Activated CD8-positive, alpha-beta memory T cell treated with anti-CD3 and anti-CD28 coated beads for 24 hours (primary cell): ENCODE measurements at regions not wholly inside any gene's neighbourhood (a gene's known extent, or its start where the extent isn't known, plus 50 kb on each side); places are given as distances from the start of the nearest gene placed in this dataset.

ENCODE experiments used
- DNase-seq: peaks from one replicate; pipeline ENCODE4 v3.0.0-alpha.2; 2020

DNA sequence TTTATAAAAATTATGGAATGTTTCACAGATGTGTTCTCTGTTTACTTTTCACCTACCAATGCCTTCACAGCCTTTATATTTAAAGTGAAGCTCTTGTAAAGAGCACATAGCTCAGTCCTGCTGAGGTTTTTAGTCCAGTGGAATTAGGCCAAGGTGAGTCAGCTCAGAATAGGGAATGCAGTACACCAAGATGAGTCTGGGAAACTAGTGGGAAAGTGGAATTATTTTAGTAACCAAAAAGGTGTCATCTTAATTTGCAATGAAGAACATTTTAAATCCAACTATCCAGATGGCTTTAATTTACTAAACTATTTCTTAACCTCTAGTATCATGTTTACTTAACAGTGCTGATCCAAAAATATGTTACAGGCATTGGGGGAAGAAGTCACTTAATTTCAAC, 236.3 kb upstream of the CTBP2 start:
- no peak for DNase-seq

DNA sequence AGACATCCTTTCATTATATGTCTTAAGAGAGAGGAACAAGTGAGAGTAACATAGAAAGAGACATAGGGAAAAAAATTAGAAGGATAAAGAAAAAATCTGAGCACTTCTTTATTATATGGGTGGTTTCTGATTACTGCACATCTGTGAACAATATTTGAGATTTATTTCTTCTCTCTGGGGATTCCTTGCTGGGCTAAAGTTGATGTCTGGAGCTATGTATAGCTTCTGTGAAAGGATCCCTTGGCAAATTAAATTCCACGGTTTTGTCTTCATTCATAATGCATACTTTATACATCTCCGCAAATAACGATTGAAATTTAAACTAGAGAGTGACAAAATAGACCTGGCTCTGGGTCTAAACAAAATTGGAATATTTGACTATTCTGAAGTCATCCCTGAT, 232.2 kb upstream of the CTBP2 start:
- no peak for DNase-seq

DNA sequence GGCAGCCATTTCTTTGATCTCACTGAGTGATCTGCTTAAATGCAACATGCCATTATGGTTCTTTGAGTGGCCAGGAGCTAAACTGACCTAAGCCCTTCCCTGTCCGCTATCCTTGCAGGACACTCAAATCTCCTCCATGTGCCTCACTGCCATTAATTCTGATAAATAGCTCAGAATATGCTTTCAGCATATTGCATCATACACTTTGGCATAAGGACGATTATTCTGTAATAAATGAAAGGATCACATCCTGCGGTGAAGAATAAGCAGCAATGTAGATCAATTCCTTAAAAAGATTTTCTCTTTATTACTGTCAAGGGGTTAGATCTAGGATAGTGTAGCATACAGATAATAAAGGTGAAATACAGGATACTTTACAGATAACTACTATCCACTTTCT, 231.8 kb upstream of the CTBP2 start:
- DNase-seq = no peak

DNA sequence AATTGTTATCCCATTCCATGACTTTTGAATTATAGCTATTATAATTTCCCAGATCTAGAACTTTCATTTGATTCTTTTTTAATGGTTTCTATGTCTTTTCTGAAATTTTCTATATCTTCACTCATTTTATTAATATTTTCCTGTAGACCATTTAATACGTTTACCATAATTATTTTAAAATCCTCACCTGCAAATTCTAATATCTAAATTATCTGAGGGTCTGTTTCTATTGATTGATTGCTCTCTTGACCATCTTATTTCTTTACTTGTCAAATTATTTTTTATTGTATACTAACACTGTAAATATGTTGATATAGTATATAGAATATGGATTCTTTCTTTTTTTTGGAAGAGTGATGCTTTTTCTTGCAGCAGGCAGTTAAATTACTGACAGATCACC, 229.3 kb upstream of the CTBP2 start:
- DNase-seq = no peak

- no peak for DNase-seq
These were observed 219.2 kb upstream of the CTBP2 start for GRCh38 chr10:125379592-125379991.

DNA sequence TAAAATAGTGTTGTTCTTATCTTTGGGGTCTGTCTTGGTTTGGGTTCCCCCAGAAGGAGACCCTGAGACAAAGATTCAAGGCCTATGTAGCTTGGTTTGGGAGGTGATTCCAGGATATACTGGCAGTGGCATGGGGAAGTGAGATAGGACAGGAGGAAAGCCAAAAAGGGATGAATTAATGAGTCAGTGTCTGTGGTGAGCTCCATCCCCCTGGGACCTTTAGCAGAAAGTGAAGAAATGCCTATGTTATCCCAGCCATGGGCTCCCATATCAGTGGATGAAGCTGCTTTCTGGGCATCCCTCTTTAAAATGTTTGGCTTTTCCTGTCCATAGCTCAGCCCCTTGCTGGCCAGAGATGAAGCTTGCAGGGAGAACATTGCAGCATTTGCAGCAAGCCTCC, 217.0 kb upstream of the CTBP2 start:
- no peak for DNase-seq

- no peak for DNase-seq
These were observed 214.8 kb upstream of the CTBP2 start for GRCh38 chr10:125375210-125375609.

DNA sequence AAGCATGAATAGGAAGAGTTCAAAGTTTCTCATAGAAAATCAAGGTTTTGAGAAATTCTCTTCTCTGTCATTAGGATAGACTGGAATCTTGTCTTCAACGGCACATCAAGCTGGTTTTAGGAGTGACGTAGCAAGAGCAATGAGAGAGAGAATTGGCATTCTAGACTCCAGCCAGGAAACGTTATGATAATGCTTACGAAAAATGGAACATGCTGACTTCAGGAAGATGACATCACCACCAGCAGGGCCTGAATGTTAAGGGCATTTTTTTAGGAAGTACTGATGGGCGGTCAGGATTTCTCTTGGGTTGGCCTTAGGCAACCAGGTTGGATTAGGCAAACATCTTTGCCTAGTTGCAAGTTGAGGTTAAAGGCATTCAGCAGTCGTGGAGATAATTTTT, 213.2 kb upstream of the CTBP2 start:
- no peak for DNase-seq

DNA sequence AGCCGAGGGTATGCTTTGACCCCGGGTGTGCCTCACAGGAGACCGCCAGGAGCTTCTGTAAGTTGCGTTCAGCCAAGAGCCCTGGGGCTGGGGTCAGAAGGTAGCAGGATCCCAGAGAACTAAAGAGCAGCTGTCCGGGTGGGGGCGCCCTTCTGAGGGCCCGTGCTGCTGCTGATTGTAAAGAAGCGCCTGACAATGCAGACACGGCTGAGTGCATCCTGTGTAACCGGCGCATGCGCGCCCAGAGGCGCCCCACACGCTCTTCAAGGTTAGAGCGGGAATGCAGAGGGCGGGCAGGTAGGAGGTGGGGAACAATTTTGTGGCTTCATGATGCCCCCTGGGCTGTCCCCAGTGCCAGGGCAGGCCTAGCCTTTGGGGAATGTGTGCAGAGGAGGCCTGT, 210.2 kb upstream of the CTBP2 start:
- DNase-seq = no peak

DNA sequence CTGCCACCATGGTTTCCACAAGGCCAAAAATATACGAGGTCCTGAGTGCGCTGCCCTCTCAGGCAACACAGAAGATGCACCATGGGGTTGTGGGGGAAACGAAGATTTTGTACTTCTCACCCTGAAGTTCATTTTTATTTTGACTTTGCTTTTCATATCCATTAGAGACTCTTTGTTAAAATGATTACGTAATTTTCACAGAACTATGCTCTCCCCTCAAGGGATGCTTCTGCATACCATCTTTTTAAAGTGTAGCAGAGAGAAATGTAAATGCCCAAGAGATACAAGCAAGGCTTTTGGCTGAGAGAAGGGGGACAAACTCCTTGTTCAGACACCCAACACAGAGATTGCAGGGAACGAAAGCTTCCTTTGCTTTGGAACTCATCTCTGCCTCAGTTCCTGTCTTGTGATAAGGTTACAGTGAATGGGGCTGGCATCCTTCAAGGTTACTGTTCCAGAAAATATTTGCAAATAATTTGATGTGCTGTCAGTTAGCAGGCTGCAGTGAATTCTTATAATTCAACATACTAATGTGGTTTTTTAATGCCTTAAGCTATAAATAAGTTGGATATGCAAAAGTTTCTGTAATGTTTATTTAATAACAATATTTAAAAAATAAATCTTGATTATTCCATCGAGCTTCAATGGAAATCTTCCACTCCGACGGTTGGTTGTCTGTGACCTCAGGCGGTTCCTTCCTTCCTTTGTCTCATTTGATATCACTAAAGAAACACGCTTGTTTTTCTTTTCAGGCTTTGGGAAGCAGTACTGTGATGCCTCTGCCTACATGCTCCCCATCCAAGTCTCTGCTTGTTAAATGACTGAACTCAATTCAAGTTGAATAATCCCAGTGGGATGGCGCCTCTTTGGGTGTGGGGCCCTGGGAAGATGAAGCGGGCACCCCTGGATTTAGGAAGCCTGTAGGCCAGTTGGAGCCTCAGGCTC, 209.3 kb upstream of the CTBP2 start:
- no peak for DNase-seq

DNA sequence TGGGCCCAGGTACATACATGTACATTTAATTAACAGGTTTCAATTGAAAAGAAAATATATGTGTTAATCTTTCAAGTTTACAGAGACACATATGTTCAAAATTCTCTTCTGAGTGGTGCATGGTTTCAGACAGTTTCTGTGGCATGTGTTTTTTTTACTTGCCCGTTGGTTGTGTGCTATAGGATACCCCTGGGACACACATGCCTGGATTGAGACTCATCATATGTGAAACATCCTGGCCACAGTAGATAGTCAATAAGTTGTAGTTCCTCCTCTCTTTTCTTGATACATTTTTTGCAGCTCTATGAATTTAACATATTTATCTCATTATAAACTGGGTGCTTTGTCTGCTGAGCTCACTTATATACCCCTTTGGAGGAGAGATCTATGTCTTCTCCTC, 207.8 kb upstream of the CTBP2 start:
- no peak for DNase-seq

DNA sequence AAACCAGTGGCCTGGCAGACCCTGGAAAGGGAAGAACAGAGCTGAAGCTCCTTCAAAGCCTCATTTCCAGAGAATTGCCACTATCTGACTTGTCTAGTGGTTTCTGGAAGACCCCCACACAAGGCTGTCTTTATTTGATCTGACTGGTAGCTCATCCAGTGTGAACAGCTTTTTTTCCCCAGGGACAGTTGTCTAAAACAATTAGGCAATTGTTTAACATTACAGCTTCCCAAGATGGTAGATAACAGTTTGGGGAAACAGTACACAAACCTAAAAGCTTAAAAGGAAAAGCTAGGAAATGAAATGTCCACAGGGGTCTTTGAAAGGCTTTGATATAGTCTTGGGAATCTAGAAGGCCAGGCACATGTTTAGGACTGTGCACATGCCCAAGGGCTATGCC, 203.4 kb upstream of the CTBP2 start:
- DNase-seq = no peak

GRCh38 chr10:125362950-125363349, 202.6 kb upstream of the CTBP2 start:
- no peak for DNase-seq

GRCh38 chr10:125359401-125359800, 199.0 kb upstream of the CTBP2 start:
- no peak for DNase-seq

GRCh38 chr10:125355657-125356056, 195.3 kb upstream of the CTBP2 start:
- no peak for DNase-seq

DNA sequence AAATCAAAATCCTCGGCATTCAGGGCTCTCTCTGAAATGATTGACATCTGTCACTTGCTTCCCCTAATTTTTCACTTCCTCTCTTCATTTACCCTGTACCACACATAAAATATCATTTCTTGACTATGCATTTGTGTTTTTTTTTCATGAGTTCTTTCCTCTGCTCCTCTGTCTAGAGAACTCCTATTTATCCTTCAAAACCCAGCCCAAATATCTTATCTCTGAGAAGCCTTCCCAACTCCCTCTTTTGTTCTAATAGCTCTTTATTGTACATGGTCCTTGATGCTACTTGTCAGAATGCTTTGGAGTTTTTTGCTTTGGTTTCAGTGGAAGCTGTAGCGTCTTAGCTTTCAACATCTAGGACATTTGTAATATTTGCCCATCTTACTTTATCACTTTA, 190.2 kb upstream of the CTBP2 start:
- DNase-seq = no peak

DNA sequence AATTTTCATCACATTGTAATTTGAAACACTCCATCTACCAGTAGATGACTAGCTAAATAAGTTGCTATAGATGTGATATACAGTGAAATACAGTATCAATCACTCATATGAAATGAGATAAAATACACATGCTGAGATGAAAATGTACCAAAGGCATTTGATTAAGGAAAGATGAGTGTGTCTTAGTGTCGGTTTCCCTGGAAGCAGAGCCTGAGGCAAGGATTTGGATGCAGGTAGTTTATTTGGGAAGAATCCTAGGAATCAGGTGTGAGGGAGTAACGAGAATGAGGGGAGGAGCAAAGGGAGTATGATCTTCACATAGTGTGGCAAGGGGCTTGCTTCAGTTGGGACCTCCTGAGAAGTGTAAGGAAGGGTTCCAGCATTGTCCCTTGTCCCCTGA, 188.2 kb upstream of the CTBP2 start:
- DNase-seq = no peak

DNA sequence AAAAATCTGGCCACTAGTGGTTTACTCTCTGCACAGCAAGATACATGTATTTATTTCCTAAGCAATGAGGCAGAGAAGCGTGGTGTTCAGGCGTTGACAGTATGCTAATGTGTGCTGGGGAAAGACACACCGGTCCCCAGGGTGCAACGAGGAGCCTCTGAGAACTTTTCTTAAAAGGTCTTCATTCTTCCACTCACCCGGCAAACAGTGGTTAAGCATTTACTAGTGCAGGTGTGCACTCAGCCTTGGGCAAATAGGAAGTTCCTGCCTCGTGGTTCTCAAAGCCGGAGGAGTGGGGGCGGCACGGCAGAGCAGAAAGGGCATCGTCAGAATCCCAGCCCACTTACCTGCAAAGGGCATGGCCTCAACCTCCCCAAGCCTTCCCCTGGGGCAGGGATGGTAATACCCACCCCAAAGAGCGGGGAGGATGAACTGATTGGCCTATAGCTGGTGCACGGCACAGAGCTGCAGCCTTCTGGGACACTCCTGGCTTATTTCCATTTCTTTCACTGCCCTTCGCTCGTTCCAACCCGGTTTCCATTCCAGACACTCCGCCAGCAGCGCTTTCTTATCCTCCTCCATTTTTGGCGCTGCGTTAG, 184.3 kb upstream of the CTBP2 start:
- DNase-seq = no peak

GRCh38 chr10:125343983-125344382, 183.6 kb upstream of the CTBP2 start:
- DNase-seq = no peak

- DNase-seq = no peak
These were observed 183.0 kb upstream of the CTBP2 start for GRCh38 chr10:125343118-125343925.

- DNase-seq = no peak
These were observed 181.2 kb upstream of the CTBP2 start for GRCh38 chr10:125341611-125342010.

GRCh38 chr10:125340903-125341302, 180.5 kb upstream of the CTBP2 start:
- DNase-seq = no peak

- DNase-seq = no peak
These were observed 177.1 kb upstream of the CTBP2 start for GRCh38 chr10:125337510-125337909.

GRCh38 chr10:125334545-125334944, 174.2 kb upstream of the CTBP2 start:
- DNase-seq = no peak
